ENCODE measurements at regions not wholly inside any gene's neighbourhood (a gene's known extent, or its start where the extent isn't known, plus 50 kb on each side); places are given as distances from the start of the nearest gene placed in this dataset.

DNA sequence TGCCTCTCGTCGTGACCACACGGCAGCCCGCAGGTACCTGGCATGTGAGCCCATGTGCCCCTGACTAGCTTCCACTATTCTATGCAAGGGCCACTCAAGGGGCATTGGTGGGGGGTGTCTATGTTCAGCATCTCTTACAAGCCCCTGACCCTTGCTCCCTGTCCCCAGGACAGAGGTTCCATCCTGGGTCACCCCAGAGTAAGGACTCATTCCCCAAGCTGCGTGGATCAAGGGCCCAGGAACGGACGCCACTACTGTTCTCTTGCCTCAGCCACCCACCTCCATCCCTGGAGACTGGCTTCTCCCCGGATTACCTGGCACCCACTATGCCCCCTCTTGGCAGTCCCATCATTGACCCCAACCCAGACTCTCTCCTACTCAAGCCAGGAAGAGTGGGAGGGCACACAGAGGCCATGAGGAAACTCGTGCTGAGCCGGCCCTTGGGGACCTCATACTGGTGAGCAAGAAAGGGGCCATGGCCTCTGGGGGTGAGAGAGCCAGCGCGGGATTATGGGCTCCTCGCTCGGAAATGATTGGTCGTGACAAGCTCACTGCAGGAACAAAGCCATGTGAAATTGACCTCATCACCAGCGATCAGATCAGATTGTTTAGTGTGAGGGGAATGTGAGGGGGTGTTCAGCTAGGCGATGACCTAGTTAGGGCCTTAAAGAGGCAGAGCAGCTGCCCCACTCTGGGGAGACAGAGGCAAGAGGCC is 50.1 kb upstream of the PJA1 start (continued):
- no peak for TF ChIP-seq ZNF687 (CRISPR knock-in tag; IDR thresholded peaks at IDR 0.05)

Measured in HepG2 (cell line).